GM12878 (cell line): ENCODE measurements at regions not wholly inside any gene's neighbourhood (a gene's known extent, or its start where the extent isn't known, plus 50 kb on each side); places are given as distances from the start of the nearest gene placed in this dataset.

Experiments used
- ATAC-seq: fragments of 200-7000 bp; cut with Tn5 transposase; 3 replicates; pipeline ENCODE4 v1.9.1; 2020; ENCODE audit warnings: mild to moderate bottlenecking, moderate library complexity
- BruUV-seq: library from RNA; stranded (reverse); fragments of 400-500 nt; replicated peaks from 2 replicates; lab custom pipeline; 2021; lab: Mats Ljungman, UMichigan
- CTCF ChIA-PET: fragments of 300-600 bp; sonication (Branson Sonifier 250); formaldehyde crosslinking; extraction: SDS; loops from one replicate; lab custom pipeline; 2021; ENCODE audit warnings: inconsistent platforms; lab: Yijun Ruan, JAX
- POLR2A ChIA-PET: fragments of 350-600 bp; formaldehyde crosslinking; extraction: SDS; loops from one replicate; lab custom pipeline; 2021; ENCODE audit warnings: inconsistent platforms; lab: Charles Lee
- RAD21 ChIA-PET: fragments of 300-600 bp; sonication (Branson Sonifier 250); formaldehyde crosslinking; loops from one replicate; lab custom pipeline; 2023; ENCODE audit warnings: antibody characterized with exemption; ENCODE audit not compliant: unreplicated experiment; lab: Charles Lee
- SMC1A ChIA-PET: fragments of 300-600 bp; sonication (Branson Sonifier 250); formaldehyde crosslinking; loops from one replicate; lab custom pipeline; 2023; ENCODE audit not compliant: unreplicated experiment, uncharacterized antibody; lab: Charles Lee
- DNase-seq: peaks from one replicate; pipeline ENCODE4 v3.0.0-alpha.2; 2011; ENCODE audit warnings: low read depth, low spot score
- FAIRE-seq: peaks from 3 replicates; lab custom pipeline; 2011; peaks lifted over from hg19 to GRCh38; lab: Jason Lieb, UNC
- H2AFZ ChIP-seq: 2 replicates; pipeline ENCODE4 v1.6.0; 2011; ENCODE audit warnings: low read depth, low read length, control low read depth; ENCODE audit not compliant: control insufficient read depth
- H3K27ac ChIP-seq: 2 replicates; pipeline ENCODE4 v1.5.1; 2011; ENCODE audit warnings: control low read depth; ENCODE audit not compliant: control insufficient read depth, insufficient read depth
- H3K27me3 ChIP-seq, 2 experiments: replicated peaks in 1 of 2; 2 replicates each; pipeline versions ENCODE4 v1.6.0 to v1.6.1; 2011; ENCODE audit warnings: low read length in 1 of 2; ENCODE audit not compliant: control insufficient read depth in 2 of 2, insufficient read depth in 2 of 2
- H3K36me3 ChIP-seq, 2 experiments: 2 replicates each; pipeline ENCODE4 v1.5.1; 2011; ENCODE audit warnings: low read length in 1 of 2; ENCODE audit not compliant: control insufficient read depth in 2 of 2, insufficient read depth in 2 of 2
- H3K4me1 ChIP-seq: 2 replicates; pipeline ENCODE4 v1.6.1; 2011; ENCODE audit warnings: mild to moderate bottlenecking, low read length, moderate library complexity, mixed read lengths; ENCODE audit not compliant: control insufficient read depth, insufficient read depth
- H3K4me2 ChIP-seq: 2 replicates; pipeline ENCODE4 v1.6.0; 2011; ENCODE audit warnings: control low read depth; ENCODE audit not compliant: control insufficient read depth, insufficient read depth
- H3K4me3 ChIP-seq: fragments of 200-600 bp; sonication (generic); 2 replicates; pipeline ENCODE4 v1.5.1; 2016
- H3K79me2 ChIP-seq: 2 replicates; pipeline ENCODE4 v1.6.0; 2011; ENCODE audit warnings: low read length; ENCODE audit not compliant: control insufficient read depth, insufficient read depth
- H3K9ac ChIP-seq: 2 replicates; pipeline ENCODE4 v1.8.0; 2011; ENCODE audit warnings: low read length, control low read depth, mixed read lengths; ENCODE audit not compliant: control insufficient read depth, insufficient read depth
- H3K9me3 ChIP-seq: replicated peaks from 3 replicates; pipeline ENCODE4 v1.5.1; 2011; ENCODE audit warnings: mild to moderate bottlenecking, low read length; ENCODE audit not compliant: control insufficient read depth, insufficient read depth
- H4K20me1 ChIP-seq: 2 replicates; pipeline ENCODE4 v1.6.0; 2011; ENCODE audit not compliant: control insufficient read depth, insufficient read depth
- ATF3 ChIP-seq: IDR thresholded peaks from 2 replicates; pipeline ENCODE4 v1.6.1; 2011; ENCODE audit warnings: low read depth, mild to moderate bottlenecking, low read length, moderate library complexity, borderline replicate concordance; ENCODE audit errors: extremely low read depth
- BCLAF1 ChIP-seq: fragments of 450-650 bp; IDR thresholded peaks from 2 replicates; pipeline ENCODE4 v1.6.1; 2017; ENCODE audit warnings: antibody characterized with exemption, mild to moderate bottlenecking, moderate library complexity
- CBFB ChIP-seq: IDR thresholded peaks from 2 replicates; pipeline ENCODE4 v1.6.1; 2016; ENCODE audit warnings: antibody characterized with exemption, low read depth
- ELK1 ChIP-seq: IDR thresholded peaks from 2 replicates; pipeline ENCODE4 v1.6.1; 2012; ENCODE audit warnings: low read depth, low read length, improper control_type of control experiment
- HDAC2 ChIP-seq: fragments of 200-600 bp; sonication (generic); IDR thresholded peaks from 2 replicates; pipeline ENCODE4 v1.6.1; 2017
- HDGF ChIP-seq: fragments of 450-650 bp; IDR thresholded peaks from 2 replicates; pipeline ENCODE4 v1.6.1; 2016; ENCODE audit warnings: antibody characterized with exemption
- IKZF1 ChIP-seq: fragments of 450-650 bp; conservative IDR thresholded peaks from 2 replicates; pipeline ENCODE4 v1.6.1; 2017; ENCODE audit warnings: antibody characterized with exemption, mild to moderate bottlenecking
- KDM1A ChIP-seq: fragments of 200-600 bp; sonication (generic); IDR thresholded peaks from 2 replicates; pipeline ENCODE4 v1.6.1; 2016; ENCODE audit warnings: borderline replicate concordance
- NR2F1 ChIP-seq: fragments of 450-650 bp; conservative IDR thresholded peaks from 2 replicates; pipeline ENCODE4 v1.6.1; 2017; ENCODE audit warnings: mild to moderate bottlenecking
- PAX8 ChIP-seq: fragments of 450-650 bp; IDR thresholded peaks from 2 replicates; pipeline ENCODE4 v1.6.1; 2017; ENCODE audit warnings: mild to moderate bottlenecking, moderate library complexity
- POLR2A ChIP-seq: IDR thresholded peaks from 2 replicates; pipeline ENCODE4 v1.6.1; 2011; ENCODE audit warnings: low read depth, mild to moderate bottlenecking, low read length
- POLR2AphosphoS2 ChIP-seq: IDR thresholded peaks from 2 replicates; pipeline ENCODE4 v1.6.1; 2011; ENCODE audit warnings: low read depth, mild to moderate bottlenecking, low read length, improper control_type of control experiment, moderate library complexity
- POU2F2 ChIP-seq: IDR thresholded peaks from 3 replicates; pipeline ENCODE4 v1.6.1; 2011; ENCODE audit warnings: low read depth, mild to moderate bottlenecking, low read length, borderline replicate concordance
- RAD51 ChIP-seq: fragments of 450-650 bp; IDR thresholded peaks from 2 replicates; pipeline ENCODE4 v1.6.1; 2016; ENCODE audit warnings: moderate library complexity, mild to moderate bottlenecking, inconsistent platforms
- RELA ChIP-seq: fragments of 450-650 bp; IDR thresholded peaks from 2 replicates; pipeline ENCODE4 v1.8.0; 2014; ENCODE audit warnings: borderline replicate concordance; ENCODE audit not compliant: partially characterized antibody
- RFX5 ChIP-seq: IDR thresholded peaks from 2 replicates; pipeline ENCODE4 v1.6.1; 2011; ENCODE audit warnings: low read depth, low read length, improper control_type of control experiment
- SPI1 ChIP-seq: IDR thresholded peaks from 2 replicates; pipeline ENCODE4 v1.6.1; 2011; ENCODE audit warnings: low read depth, mild to moderate bottlenecking, low read length, moderate library complexity, borderline replicate concordance; ENCODE audit not compliant: insufficient read depth
- YBX1 ChIP-seq: fragments of 450-650 bp; IDR thresholded peaks from 2 replicates; pipeline ENCODE4 v1.6.1; 2016; ENCODE audit warnings: antibody characterized with exemption
- ZBTB4 ChIP-seq: fragments of 450-650 bp; formaldehyde crosslinking; IDR thresholded peaks from 2 replicates; pipeline ENCODE4 v1.4.0; 2022; ENCODE audit warnings: mild to moderate bottlenecking, moderate library complexity
- ZNF217 ChIP-seq: fragments of 450-650 bp; IDR thresholded peaks from 2 replicates; pipeline ENCODE4 v1.6.1; 2017; ENCODE audit warnings: antibody characterized with exemption, mild to moderate bottlenecking
- in situ Hi-C: fragments of 300-500 bp; cut with MboI; formaldehyde crosslinking; loops from 9 replicates; pipeline ENCODE4 v1.14.3; 2018; ENCODE audit warnings: mixed read lengths
- intact Hi-C: fragments of 100-400 bp; cut with micrococcal nuclease; formaldehyde crosslinking; loops from one replicate; pipeline ENCODE4 v1.14.2; 2022; ENCODE audit not compliant: unreplicated experiment

- TF ChIP-seq ZBTB4 (CRISPR knock-in tag): no peak
- peak; percentile 57; the same call in 1 of the 2 replicates for TF ChIP-seq SPI1
- no peak for TF ChIP-seq PAX8
- TF ChIP-seq CBFB: no peak
- TF ChIP-seq HDGF: no peak
- TF ChIP-seq RAD51: no peak
- no peak for TF ChIP-seq KDM1A
- no peak for TF ChIP-seq ATF3
- TF ChIP-seq YBX1: no peak
- TF ChIP-seq HDAC2: no peak
- no peak for TF ChIP-seq POLR2A
- TF ChIP-seq IKZF1: no peak
These were observed 478.5 kb upstream of the PCDH10 start (continued) for GRCh38 chr4:132670557-132670956.

- CTCF ChIA-PET: interaction anchor here (1.2 kb wide), 1 partner anchor 19 kb away, joined by 3 read pairs; no protein-coding TSS in a partner anchor
- H2AFZ ChIP-seq: no peak overlapping the region
These were observed 465.1 kb upstream of the PCDH10 start for GRCh38 chr4:132683957-132684356.

More at GRCh38 chr4:132683957-132684356, 465.1 kb upstream of the PCDH10 start:
- H3K4me1 ChIP-seq: no peaks in the 10 kb centered on the region
- BruUV-seq: no TSS peak
- ATAC-seq (no peak), FAIRE-seq (no peak)
- H3K4me2 ChIP-seq: no peak overlapping the region
- intact Hi-C loops: no loop called here
- no peak overlapping the region for H3K27ac ChIP-seq
- H3K4me3 ChIP-seq: no peak overlapping the region
- in situ Hi-C loops: no loop called here
- TF ChIP-seq BCLAF1 (no peak), RELA (no peak), NR2F1 (no peak), ZNF217 (no peak), POU2F2 (no peak), POLR2AphosphoS2 (no peak), HDAC2 (no peak), ELK1 (no peak), RFX5 (no peak)
- TF ChIP-seq, all 136 proteins: peak for 0
- no peaks in the 10 kb centered on the region for H4K20me1 ChIP-seq
- H3K36me3 ChIP-seq: no peaks in the 10 kb centered on the region
- no peaks in the 10 kb centered on the region; the same call in 2 of the 3 replicates for H3K9me3 ChIP-seq
- SMC1A ChIA-PET: no interaction called here
- DNase-seq: no peak
- no peaks in the 10 kb centered on the region for H3K27me3 ChIP-seq
- H3K79me2 ChIP-seq: no peaks in the 10 kb centered on the region
- RAD21 ChIA-PET: no interaction called here
- no peak overlapping the region for H3K9ac ChIP-seq
- POLR2A ChIA-PET: no interaction called here
